Muscle of back (tissue), 3 donors: ENCODE measurements at regions not wholly inside any gene's neighbourhood (a gene's known extent, or its start where the extent isn't known, plus 50 kb on each side); places are given as distances from the start of the nearest gene placed in this dataset.
A peak's percentile ranks its signal among the peaks of the same experiment; 100 is the strongest.
"Not testable (repeated sequence)": the region's sequence is repeated elsewhere in the genome, so short reads cannot be mapped to it uniquely, and the experiment has no call there.

Experiments
- DNase-seq, 3 donors: peaks; one replicate each; pipeline versions ENCODE4 v3.0.0 to v3.0.0-alpha.2; 2013

- DNase-seq, result peak; percentile 43 to 83 (median 73)
These were observed 74.8 kb upstream of the FOXN3 start for GRCh38 chr14:89491711-89492381.

GRCh38 chr14:89490466-89490865 lies 73.4 kb upstream of the FOXN3 start:
- peak in 1 of 3 donors; percentile 67 for DNase-seq

- peak; percentile 49 to 85 (median 61) for DNase-seq
These were observed 72.9 kb upstream of the FOXN3 start for GRCh38 chr14:89489761-89490437.

- no peak for DNase-seq
These were observed 69.9 kb upstream of the FOXN3 start for GRCh38 chr14:89486961-89487360.

DNA sequence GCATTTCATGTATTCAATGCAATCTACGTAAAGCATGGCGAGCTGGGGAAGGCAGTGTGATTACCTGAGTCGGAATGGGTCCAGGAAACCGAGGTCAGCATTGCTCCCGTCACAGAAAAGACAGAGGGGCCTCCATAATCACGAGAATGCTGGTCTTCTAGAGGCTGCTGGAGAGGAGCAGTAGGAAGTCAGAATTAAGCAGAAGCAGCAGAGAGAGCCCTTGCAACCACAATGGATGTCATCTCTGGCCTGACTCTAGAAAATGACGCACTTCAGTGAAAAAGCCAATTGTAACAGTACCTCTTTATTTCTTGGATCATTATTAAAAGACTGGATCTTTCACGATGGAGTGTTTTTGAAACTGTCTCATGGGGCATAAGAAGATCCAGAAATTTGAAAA lies 69.5 kb upstream of the FOXN3 start:
- no peak for DNase-seq

DNA sequence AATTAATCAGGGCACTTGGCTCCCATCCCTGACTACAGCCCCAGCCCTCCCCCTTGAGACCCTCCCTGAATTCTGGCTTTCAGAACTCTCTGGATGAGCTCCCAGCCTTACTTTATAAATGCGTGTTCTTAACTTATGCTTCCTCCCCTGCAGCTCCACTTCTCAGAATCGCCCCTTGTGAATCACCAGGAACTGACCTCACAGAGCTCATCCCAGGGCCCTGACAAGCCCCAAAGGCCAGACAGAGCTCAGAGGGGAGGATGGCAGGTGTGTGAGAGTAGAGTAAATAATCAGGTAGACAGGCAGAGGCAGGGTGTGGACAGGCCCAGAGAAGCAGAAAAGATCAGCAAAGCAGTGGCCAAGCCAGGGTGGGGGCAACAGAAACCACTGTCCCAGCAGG lies 68.2 kb upstream of the FOXN3 start:
- no peak for DNase-seq

DNA sequence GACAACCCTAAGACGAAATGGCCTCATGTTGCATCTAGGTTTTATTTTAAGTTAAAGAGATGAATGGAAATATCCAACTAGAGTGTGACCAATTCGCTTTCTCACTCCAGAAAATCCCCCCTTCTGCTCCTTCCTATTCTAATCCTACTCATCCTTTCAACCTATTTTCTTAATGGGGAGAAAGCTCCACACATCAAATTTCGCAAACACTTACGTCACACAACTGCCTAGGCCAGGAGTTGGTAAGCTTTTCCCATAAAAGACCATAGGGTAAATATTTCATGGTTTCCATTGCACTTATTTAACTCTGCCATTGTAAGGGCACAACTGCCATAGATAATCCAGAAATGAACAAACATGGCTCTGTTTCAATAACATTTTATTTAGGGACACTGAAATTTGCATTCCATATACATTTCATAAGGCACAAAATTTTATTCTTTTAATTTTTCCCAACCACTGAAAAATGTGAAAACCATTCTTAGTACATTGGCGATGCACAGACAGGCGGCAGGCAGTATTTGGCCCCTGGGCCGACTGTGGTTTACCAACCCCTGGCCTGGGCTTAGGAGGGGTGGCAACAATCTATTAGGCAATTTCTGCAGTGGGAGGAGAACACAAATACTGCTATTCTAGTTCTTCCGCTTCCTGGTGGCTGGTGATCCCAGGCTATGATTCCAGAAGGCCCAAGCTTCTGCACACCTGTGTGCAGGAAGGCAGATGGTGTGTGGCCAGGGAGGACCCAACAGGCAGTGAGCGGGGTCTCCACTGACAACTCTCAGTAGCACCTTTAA lies 67.2 kb upstream of the FOXN3 start:
- no peak for DNase-seq

- peak in 1 of 3 donors; percentile 68 for DNase-seq
These were observed 64.2 kb upstream of the FOXN3 start for GRCh38 chr14:89481196-89481595.

DNA sequence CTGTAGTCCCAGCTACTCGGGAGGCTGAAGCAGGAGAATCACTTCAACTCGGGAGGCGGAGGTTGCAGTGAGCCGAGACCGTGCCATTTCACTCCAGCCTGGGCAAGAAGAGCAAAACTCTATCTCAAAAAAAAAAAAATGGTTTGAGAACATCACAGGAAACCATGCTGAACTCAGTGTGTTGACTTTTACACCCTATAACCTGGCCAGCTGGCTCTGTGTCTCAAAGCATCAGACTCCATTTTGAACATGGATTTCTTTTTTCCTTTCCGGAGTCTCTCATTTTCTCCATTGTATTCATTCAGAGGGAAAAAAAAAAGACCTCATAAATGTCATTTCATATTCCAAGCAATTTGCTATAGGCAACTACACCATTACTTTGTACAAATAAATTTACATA lies 63.2 kb upstream of the FOXN3 start:
- DNase-seq, result no peak

- DNase-seq, result no peak
These were observed 62.8 kb upstream of the FOXN3 start for GRCh38 chr14:89479802-89480201.

DNA sequence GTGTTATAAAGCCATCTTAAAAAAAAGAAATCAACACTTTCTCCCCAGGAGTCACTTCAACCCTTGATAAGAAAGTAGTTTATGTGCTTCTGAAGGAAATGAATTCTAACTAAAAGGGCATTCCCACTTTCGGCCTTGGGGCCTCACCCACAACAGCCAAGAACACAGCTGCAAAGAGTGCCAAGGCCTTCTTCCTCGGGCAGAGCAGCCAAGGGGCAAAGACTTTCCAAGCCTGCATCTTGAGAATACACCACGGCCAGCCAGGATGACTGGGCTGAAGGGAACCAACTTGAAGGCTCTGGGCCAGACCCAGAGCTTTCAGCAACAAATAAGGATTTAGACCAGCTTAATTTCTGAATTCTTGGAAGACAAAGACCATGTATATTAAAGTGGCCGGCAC lies 60.4 kb upstream of the FOXN3 start:
- no peak for DNase-seq

DNA sequence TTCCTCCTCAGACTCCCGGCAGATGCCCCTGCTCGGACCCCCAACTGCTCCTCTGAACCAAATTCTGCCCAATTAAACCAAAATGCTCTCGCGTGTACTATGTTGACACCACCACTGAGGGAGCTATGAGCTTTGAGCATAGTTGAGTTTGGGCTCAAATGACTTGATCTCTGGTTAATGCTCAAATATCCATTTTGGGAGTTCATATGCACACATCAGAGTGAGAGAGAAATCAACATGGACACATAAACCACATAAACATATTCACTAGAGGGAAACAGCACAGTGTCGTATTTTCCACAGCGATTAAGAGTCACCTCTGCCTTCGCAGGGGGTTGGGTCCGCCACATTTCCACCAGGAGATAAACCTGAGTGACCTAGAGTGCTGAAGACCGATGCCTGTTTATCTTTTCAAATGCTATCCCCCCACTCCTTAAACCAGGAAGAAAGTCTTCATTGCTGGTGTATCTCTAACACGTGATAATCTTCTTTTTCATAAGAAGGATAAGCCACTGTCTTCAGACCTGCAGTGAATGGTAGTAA lies 59.4 kb upstream of the FOXN3 start:
- no peak for DNase-seq

DNA sequence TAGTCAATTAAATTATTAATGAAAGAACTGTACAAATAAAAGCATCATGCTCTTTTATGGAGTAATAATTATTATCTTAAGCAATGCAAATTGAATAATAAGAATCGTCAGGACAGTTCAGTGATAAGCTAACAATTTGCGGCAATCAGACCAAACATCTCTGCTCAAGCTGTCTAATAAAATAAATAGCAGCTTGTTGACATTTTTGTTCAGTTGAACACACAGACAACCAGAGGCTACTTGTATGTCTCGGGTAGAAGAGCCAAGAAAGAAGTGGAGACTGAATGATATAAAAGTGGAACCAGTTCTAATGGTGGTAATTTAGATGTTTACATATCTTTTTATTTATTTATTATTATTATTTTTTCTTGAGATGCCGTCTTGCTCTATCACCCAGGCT lies 57.4 kb upstream of the FOXN3 start:
- DNase-seq, result no peak

DNA sequence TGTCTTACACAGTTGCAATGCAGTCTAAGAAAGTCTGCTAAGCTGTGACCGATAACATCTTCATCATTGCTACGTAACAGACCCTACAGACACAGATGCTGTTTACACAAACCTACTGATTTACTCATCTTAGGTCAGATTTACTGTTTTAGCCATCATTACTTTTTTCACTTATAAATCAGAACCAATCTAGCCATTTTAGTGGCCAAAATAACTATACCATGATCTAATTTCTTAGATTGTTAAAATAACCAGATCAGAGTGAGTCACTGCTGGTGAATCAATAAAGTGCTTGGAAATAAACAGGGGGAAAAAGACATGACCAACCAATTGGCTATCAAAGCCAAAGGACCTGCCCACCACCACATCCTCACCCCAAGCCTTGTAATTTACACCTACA lies 57.0 kb upstream of the FOXN3 start:
- DNase-seq, result no peak

DNA sequence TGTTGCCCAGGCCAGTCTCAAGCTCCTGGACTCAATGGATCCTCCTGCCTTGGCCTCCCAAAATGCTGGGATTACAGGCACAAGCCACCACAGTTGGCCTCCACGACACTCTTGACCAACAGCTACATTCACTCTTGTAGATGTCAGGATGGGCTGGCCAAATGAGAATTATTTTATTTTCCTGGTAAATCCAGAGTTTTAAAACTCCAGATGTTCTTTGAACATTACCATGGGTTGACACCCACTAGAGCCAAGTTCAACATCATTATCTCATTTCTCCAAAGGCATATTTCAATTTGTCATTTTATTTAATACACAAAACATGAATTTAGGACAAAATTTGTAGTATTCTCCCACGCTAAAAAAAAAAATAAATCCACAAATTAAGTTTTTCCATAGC lies 56.5 kb upstream of the FOXN3 start:
- DNase-seq, result no peak

DNA sequence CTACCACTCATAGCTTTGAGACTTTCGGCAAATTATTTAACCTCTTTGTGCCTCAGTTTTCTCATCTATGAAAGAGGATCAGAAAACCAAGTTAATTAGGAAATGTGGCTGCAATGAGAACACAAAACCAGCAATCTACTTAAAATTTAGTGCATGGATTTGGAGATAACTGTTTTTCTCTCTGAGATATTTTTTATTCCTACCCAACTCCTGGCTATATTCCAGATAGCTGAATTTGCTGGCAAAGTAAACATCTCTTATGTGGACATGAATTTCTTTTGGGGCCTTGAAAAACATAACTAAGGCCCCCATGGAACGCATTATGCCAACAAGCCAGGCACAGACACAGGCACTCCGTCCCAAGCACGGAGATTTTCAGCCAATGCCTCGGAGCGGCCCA lies 53.4 kb upstream of the FOXN3 start:
- no peak for DNase-seq

- no peak for DNase-seq
These were observed 52.5 kb upstream of the FOXN3 start for GRCh38 chr14:89469210-89470198.

DNA sequence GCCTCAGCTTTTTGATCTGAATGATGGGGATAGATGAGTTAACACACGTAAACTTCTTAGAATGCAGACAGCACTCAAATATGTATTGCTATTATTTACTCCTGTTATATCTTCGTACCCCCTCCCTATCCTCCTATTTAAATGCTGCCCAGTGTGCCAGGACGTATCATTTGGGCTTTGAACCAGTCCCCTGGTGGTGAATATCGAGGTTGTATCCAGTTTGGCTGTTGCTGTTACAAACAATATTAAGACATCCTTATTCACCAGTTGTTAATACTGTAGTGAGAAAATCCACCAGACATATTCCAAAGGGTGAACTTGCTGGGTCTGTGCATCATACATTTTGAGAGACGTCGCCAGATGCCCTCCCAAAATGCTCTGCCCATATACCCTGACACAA lies 51.5 kb upstream of the FOXN3 start:
- DNase-seq, result no peak

- DNase-seq, result not testable (repeated sequence)
These were observed 51.0 kb upstream of the FOXN3 start for GRCh38 chr14:89468030-89468429.

GRCh38 chr14:89466944-89467343 lies 49.9 kb upstream of the FOXN3 start:
- peak; percentile 47 to 80 (median 49) for DNase-seq
